HFFc6 (cell line): ENCODE measurements at regions not wholly inside any gene's neighbourhood (a gene's known extent, or its start where the extent isn't known, plus 50 kb on each side); places are given as distances from the start of the nearest gene placed in this dataset.

Experiments used
- DNase-seq: peaks from one replicate; pipeline ENCODE4 v3.0.0-alpha.2; 2018
- H3K27ac Mint-ChIP-seq: 2 replicates; pipeline ENCODE4 v1.8.0; 2020; ENCODE audit warnings: mild to moderate bottlenecking, mixed read lengths
- H3K27me3 Mint-ChIP-seq: 2 replicates; pipeline ENCODE4 v1.8.0; 2021; ENCODE audit warnings: mild to moderate bottlenecking, moderate library complexity, mixed read lengths; ENCODE audit not compliant: insufficient read depth
- H3K36me3 Mint-ChIP-seq: 2 replicates; pipeline ENCODE4 v1.8.0; 2021; ENCODE audit warnings: low read depth, mixed read lengths
- H3K4me1 Mint-ChIP-seq: 2 replicates; pipeline ENCODE4 v1.8.0; 2020; ENCODE audit warnings: low read depth, mixed read lengths
- H3K4me3 Mint-ChIP-seq: 2 replicates; pipeline ENCODE4 v1.8.0; 2020; ENCODE audit warnings: mild to moderate bottlenecking, moderate library complexity, mixed read lengths
- H3K9me3 Mint-ChIP-seq: 2 replicates; pipeline ENCODE4 v1.8.0; 2020; ENCODE audit warnings: mild to moderate bottlenecking, mixed read lengths
- CTCF ChIP-seq: fragments of 200-600 bp; sonication (generic); IDR thresholded peaks from 2 replicates; pipeline ENCODE4 v1.5.0; 2021; ENCODE audit warnings: antibody characterized with exemption, mild to moderate bottlenecking

- no peak for TF ChIP-seq CTCF
- DNase-seq: no peak
- no peak overlapping the region for H3K27ac Mint-ChIP-seq
- H3K4me3 Mint-ChIP-seq: no peak overlapping the region
- no peaks in the 10 kb centered on the region for H3K27me3 Mint-ChIP-seq
- H3K36me3 Mint-ChIP-seq: no peaks in the 10 kb centered on the region
- H3K9me3 Mint-ChIP-seq: peaks cover 12% of the 10 kb centered on the region
- H3K4me1 Mint-ChIP-seq: no peaks in the 10 kb centered on the region
Measured at GRCh38 chr2:193527146-193527545, 1332.4 kb upstream of the TMEFF2 start.

- no peak for DNase-seq
- Mint-ChIP-seq H3K27ac (no peak overlapping the region), H3K36me3 (no peaks in the 10 kb centered on the region), H3K4me1 (no peaks in the 10 kb centered on the region), H3K4me3 (no peak overlapping the region), H3K9me3 (peaks cover 22% of the 10 kb centered on the region), H3K27me3 (no peaks in the 10 kb centered on the region)
- no peak for TF ChIP-seq CTCF
Measured at GRCh38 chr2:193523662-193524061, 1328.9 kb upstream of the TMEFF2 start.

GRCh38 chr2:193521523-193521922, 1326.8 kb upstream of the TMEFF2 start:
- Mint-ChIP-seq H3K9me3 (peaks cover 29% of the 10 kb centered on the region), H3K36me3 (no peaks in the 10 kb centered on the region), H3K27me3 (no peaks in the 10 kb centered on the region), H3K4me1 (no peaks in the 10 kb centered on the region), H3K4me3 (no peak overlapping the region), H3K27ac (no peak overlapping the region)
- DNase-seq: no peak
- no peak for TF ChIP-seq CTCF

GRCh38 chr2:193520709-193521458, 1326.2 kb upstream of the TMEFF2 start:
- Mint-ChIP-seq H3K36me3 (no peaks in the 10 kb centered on the region), H3K4me3 (no peak overlapping the region), H3K27ac (no peak overlapping the region), H3K9me3 (peaks cover 31% of the 10 kb centered on the region), H3K27me3 (no peaks in the 10 kb centered on the region), H3K4me1 (no peaks in the 10 kb centered on the region)
- no peak for DNase-seq
- no peak for TF ChIP-seq CTCF

- no peaks in the 10 kb centered on the region for H3K4me1 Mint-ChIP-seq
- no peaks in the 10 kb centered on the region for H3K36me3 Mint-ChIP-seq
- no peak overlapping the region for H3K27ac Mint-ChIP-seq
- H3K4me3 Mint-ChIP-seq: no peak overlapping the region
- TF ChIP-seq CTCF: no peak
- DNase-seq: no peak
- peaks cover 33% of the 10 kb centered on the region for H3K9me3 Mint-ChIP-seq
- no peaks in the 10 kb centered on the region for H3K27me3 Mint-ChIP-seq
Measured at GRCh38 chr2:193518041-193518817, 1323.5 kb upstream of the TMEFF2 start.
